ENCODE measurements at regions not wholly inside any gene's neighbourhood (a gene's known extent, or its start where the extent isn't known, plus 50 kb on each side); places are given as distances from the start of the nearest gene placed in this dataset.
"Not testable (repeated sequence)": the region's sequence is repeated elsewhere in the genome, so short reads cannot be mapped to it uniquely, and the experiment has no call there.

GRCh38 chr5:16283791-16284190, 104.2 kb upstream of the MARCHF11 start:
- ChIA-PET POLR2A (ENCODE audit: low non-redundant PET) (no interaction called here), CTCF (no interaction called here)
- DNase-seq (ENCODE audit: low spot score): no peak
- TF ChIP-seq CTCF (conservative IDR thresholded peaks at IDR 0.05; ENCODE audit: low read depth): no peak
- no peak overlapping the region for H3K27ac ChIP-seq

GRCh38 chr5:16276859-16277258, 97.3 kb upstream of the MARCHF11 start:
- H3K27ac ChIP-seq; DNase-seq (ENCODE audit: low spot score); CTCF ChIA-PET; POLR2A ChIA-PET (ENCODE audit: low non-redundant PET): not testable (repeated sequence)

- TF ChIP-seq CTCF (conservative IDR thresholded peaks at IDR 0.05; ENCODE audit: low read depth): no peak
- ChIA-PET POLR2A (ENCODE audit: low non-redundant PET) (no interaction called here), CTCF (no interaction called here)
- no peak overlapping the region for H3K27ac ChIP-seq
- DNase-seq (ENCODE audit: low spot score): no peak
These were observed 92.3 kb upstream of the MARCHF11 start for GRCh38 chr5:16271851-16272250.

- ChIA-PET CTCF (no interaction called here), POLR2A (ENCODE audit: low non-redundant PET) (no interaction called here)
- DNase-seq (ENCODE audit: low spot score): no peak
- no peak overlapping the region for H3K27ac ChIP-seq
- TF ChIP-seq CTCF (conservative IDR thresholded peaks at IDR 0.05; ENCODE audit: low read depth): no peak
These were observed 85.5 kb upstream of the MARCHF11 start for GRCh38 chr5:16265141-16265540.

- no peak for TF ChIP-seq CTCF (conservative IDR thresholded peaks at IDR 0.05; ENCODE audit: low read depth)
- no peak for DNase-seq (ENCODE audit: low spot score)
- CTCF ChIA-PET: no interaction called here
These were observed 80.4 kb upstream of the MARCHF11 start for GRCh38 chr5:16260000-16260399.

GRCh38 chr5:16253856-16254255, 74.3 kb upstream of the MARCHF11 start:
- ChIA-PET CTCF (no interaction called here), POLR2A (ENCODE audit: low non-redundant PET) (no interaction called here)
- DNase-seq (ENCODE audit: low spot score): no peak
- H3K27ac ChIP-seq: no peak overlapping the region
- no peak for TF ChIP-seq CTCF (conservative IDR thresholded peaks at IDR 0.05; ENCODE audit: low read depth)

More at GRCh38 chr5:16260000-16260399, 80.4 kb upstream of the MARCHF11 start:
- H3K27ac ChIP-seq: no peak overlapping the region
- POLR2A ChIA-PET (ENCODE audit: low non-redundant PET): no interaction called here

GRCh38 chr5:16245956-16246355, 66.4 kb upstream of the MARCHF11 start:
- DNase-seq (ENCODE audit: low spot score): no peak
- POLR2A ChIA-PET (ENCODE audit: low non-redundant PET): no interaction called here
- no peak overlapping the region for H3K27ac ChIP-seq
- TF ChIP-seq CTCF (conservative IDR thresholded peaks at IDR 0.05; ENCODE audit: low read depth): no peak
- CTCF ChIA-PET: no interaction called here

Measured in RWPE1 (cell line).